PC-3 (cell line): ENCODE measurements at regions not wholly inside any gene's neighbourhood (a gene's known extent, or its start where the extent isn't known, plus 50 kb on each side); places are given as distances from the start of the nearest gene placed in this dataset.

Experiments used
- ATAC-seq: fragments of 200-7000 bp; cut with Tn5 transposase; 2 replicates; pipeline ENCODE4 v1.9.1; 2020; ENCODE audit warnings: mild to moderate bottlenecking, moderate library complexity
- BruUV-seq: library from RNA; stranded (reverse); fragments of 400-500 nt; replicated peaks from 2 replicates; lab custom pipeline; 2021; lab: Mats Ljungman, UMichigan
- CTCF ChIA-PET: fragments of 300-600 bp; sonication (Branson Sonifier 250); formaldehyde crosslinking; loops from one replicate; lab custom pipeline; 2022; ENCODE audit warnings: antibody characterized with exemption; lab: Charles Lee
- POLR2A ChIA-PET: fragments of 300-600 bp; sonication (Branson Sonifier 250); formaldehyde crosslinking; loops from one replicate; lab custom pipeline; 2022; ENCODE audit warnings: antibody characterized with exemption; ENCODE audit not compliant: unreplicated experiment; lab: Charles Lee
- DNase-seq: peaks from one replicate; pipeline ENCODE4 v3.0.0-alpha.2; 2015
- H2AFZ ChIP-seq: fragments of 300-600 bp; sonication (generic); 2 replicates; pipeline ENCODE4 v1.6.0; 2016; ENCODE audit warnings: antibody characterized with exemption, low read length
- H3F3A ChIP-seq: fragments of 300-600 bp; sonication (generic); one replicate; pipeline ENCODE4 v1.6.0; 2017; ENCODE audit warnings: antibody characterized with exemption, low read length, control low read depth, mild to moderate bottlenecking; ENCODE audit not compliant: unreplicated experiment
- H3K27ac ChIP-seq: fragments of 300-600 bp; sonication (generic); 2 replicates; pipeline ENCODE4 v1.5.1; 2016; ENCODE audit warnings: mild to moderate bottlenecking, low read length
- H3K27me3 ChIP-seq: fragments of 300-600 bp; sonication (generic); 2 replicates; pipeline ENCODE4 v1.6.1; 2016; ENCODE audit warnings: low read length, mixed read lengths
- H3K36me3 ChIP-seq: fragments of 300-600 bp; sonication (generic); 2 replicates; pipeline ENCODE4 v1.6.1; 2016; ENCODE audit warnings: low read depth, mixed run types, low read length, mixed read lengths
- H3K4me1 ChIP-seq: fragments of 300-600 bp; sonication (generic); 2 replicates; pipeline ENCODE4 v1.5.1; 2016; ENCODE audit warnings: low read length; ENCODE audit not compliant: insufficient read depth
- H3K4me2 ChIP-seq: fragments of 300-600 bp; sonication (generic); 2 replicates; pipeline ENCODE4 v1.6.0; 2016; ENCODE audit warnings: low read length
- H3K4me3 ChIP-seq: fragments of 300-600 bp; sonication (generic); 2 replicates; pipeline ENCODE4 v1.5.1; 2016; ENCODE audit warnings: mild to moderate bottlenecking, low read length, mixed read lengths
- H3K79me2 ChIP-seq: fragments of 300-600 bp; sonication (generic); 2 replicates; pipeline ENCODE4 v1.6.1; 2017; ENCODE audit warnings: low read length, mixed read lengths
- H3K9ac ChIP-seq: fragments of 300-600 bp; sonication (generic); 2 replicates; pipeline ENCODE4 v1.6.0; 2016; ENCODE audit warnings: mild to moderate bottlenecking, low read length
- H3K9me2 ChIP-seq: fragments of 300-600 bp; sonication (generic); replicated peaks from 2 replicates; pipeline ENCODE4 v1.6.1; 2016; ENCODE audit warnings: mixed run types, low read length, mixed read lengths
- H3K9me3 ChIP-seq: fragments of 300-600 bp; sonication (generic); 2 replicates; pipeline ENCODE4 v1.6.1; 2016; ENCODE audit warnings: low read length, mixed read lengths
- H4K20me1 ChIP-seq: fragments of 300-600 bp; sonication (generic); 2 replicates; pipeline ENCODE4 v1.6.1; 2016; ENCODE audit warnings: low read length, mixed read lengths
- EZH2 ChIP-seq: fragments of 300-600 bp; sonication (generic); IDR thresholded peaks from one replicate; pipeline ENCODE4 v1.6.1; 2017; ENCODE audit warnings: antibody characterized with exemption, mild to moderate bottlenecking, low read length; ENCODE audit not compliant: unreplicated experiment
- EZH2phosphoT487 ChIP-seq: fragments of 300-600 bp; sonication (generic); IDR thresholded peaks from 2 replicates; pipeline ENCODE4 v1.6.1; 2018; ENCODE audit warnings: mild to moderate bottlenecking, antibody characterized with exemption, low read length, borderline replicate concordance
- intact Hi-C: fragments of 100-400 bp; cut with micrococcal nuclease; formaldehyde crosslinking; loops from 2 replicates; pipeline ENCODE4 v1.9.0; 2023
- TF ChIP-seq, protein P1 (sequence below): fragments of 300-600 bp; sonication (generic); conservative IDR thresholded peaks from 2 replicates; pipeline ENCODE4 v1.5.1; 2017; ENCODE audit warnings: antibody characterized with exemption, low read depth, mild to moderate bottlenecking, low read length

DNA sequence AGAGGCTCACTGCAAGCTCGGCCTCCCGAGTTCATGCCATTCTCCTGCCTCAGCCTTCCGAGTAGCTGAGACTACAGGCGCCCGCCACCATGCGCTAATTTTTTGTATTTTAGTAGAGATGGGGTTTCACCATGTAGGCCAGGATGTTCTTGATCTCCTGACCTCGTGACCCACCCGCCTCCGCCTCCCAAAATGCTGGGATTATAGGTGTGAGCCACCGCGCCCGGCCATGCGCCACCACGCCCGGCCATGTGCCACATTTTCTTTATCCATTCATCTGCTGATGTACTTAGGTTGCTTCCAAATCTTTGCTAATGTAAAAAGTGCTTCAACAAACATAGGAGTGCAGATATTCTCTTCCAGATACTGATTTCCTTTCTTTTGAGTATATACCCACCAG, 408.6 kb downstream of the CAAP1 start:
- H3K79me2 ChIP-seq, result no peaks in the 10 kb centered on the region
- CTCF ChIA-PET, result no interaction called here

DNA sequence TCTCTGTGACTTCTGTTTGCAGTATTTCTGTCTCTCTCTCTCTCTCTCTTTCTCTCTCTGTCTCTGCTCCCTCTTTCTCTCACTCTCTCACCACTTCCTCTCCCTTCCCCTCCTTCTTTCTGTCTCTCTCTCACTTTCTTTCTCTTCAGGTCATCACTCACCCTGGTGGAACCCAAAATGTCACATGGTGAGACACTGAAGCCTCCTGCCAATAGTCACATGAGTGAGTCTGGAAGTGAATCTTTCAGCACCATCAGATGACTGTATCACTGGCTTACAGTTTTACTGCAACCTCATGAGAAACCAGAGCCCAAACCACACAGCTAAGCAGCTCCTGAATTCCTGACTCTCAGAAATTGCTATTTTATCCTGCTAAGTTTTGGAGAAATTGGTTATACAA, 414.6 kb downstream of the CAAP1 start:
- CTCF ChIA-PET, result interaction anchor here (0.6 kb wide), 1 partner anchor 1411 kb away, joined by 12 read pairs; no protein-coding TSS in a partner anchor
- Histone ChIP-seq H3K27ac (no peak overlapping the region), H3K9me2 (no peaks in the 10 kb centered on the region), H3F3A (no peaks in the 10 kb centered on the region), H3K9ac (no peak overlapping the region), H3K4me1 (no peaks in the 10 kb centered on the region), H3K79me2 (no peaks in the 10 kb centered on the region), H4K20me1 (no peaks in the 10 kb centered on the region), H3K4me3 (no peak overlapping the region), H2AFZ (no peak overlapping the region), H3K27me3 (peaks cover 20% of the 10 kb centered on the region), H3K4me2 (no peak overlapping the region), H3K36me3 (no peaks in the 10 kb centered on the region), H3K9me3 (no peaks in the 10 kb centered on the region)
- ATAC-seq (no peak), DNase-seq (no peak)
- POLR2A ChIA-PET, result no interaction called here
- TF ChIP-seq, protein P1, sequence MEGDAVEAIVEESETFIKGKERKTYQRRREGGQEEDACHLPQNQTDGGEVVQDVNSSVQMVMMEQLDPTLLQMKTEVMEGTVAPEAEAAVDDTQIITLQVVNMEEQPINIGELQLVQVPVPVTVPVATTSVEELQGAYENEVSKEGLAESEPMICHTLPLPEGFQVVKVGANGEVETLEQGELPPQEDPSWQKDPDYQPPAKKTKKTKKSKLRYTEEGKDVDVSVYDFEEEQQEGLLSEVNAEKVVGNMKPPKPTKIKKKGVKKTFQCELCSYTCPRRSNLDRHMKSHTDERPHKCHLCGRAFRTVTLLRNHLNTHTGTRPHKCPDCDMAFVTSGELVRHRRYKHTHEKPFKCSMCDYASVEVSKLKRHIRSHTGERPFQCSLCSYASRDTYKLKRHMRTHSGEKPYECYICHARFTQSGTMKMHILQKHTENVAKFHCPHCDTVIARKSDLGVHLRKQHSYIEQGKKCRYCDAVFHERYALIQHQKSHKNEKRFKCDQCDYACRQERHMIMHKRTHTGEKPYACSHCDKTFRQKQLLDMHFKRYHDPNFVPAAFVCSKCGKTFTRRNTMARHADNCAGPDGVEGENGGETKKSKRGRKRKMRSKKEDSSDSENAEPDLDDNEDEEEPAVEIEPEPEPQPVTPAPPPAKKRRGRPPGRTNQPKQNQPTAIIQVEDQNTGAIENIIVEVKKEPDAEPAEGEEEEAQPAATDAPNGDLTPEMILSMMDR, result no peak
- no peak for TF ChIP-seq EZH2
- TF ChIP-seq EZH2phosphoT487, result no peak
- no TSS peak for BruUV-seq
- intact Hi-C loops, result no loop called here

More for the DNA sequence above, 408.6 kb downstream of the CAAP1 start:
- no peaks in the 10 kb centered on the region for H3K27me3 ChIP-seq
- no peak overlapping the region for H3K9ac ChIP-seq
- no peaks in the 10 kb centered on the region for H4K20me1 ChIP-seq
- POLR2A ChIA-PET, result no interaction called here
- no peaks in the 10 kb centered on the region for H3K9me2 ChIP-seq
- intact Hi-C loops, result no loop called here
- no TSS peak for BruUV-seq
- no peaks in the 10 kb centered on the region for H3K9me3 ChIP-seq
- no peak for DNase-seq
- TF ChIP-seq, protein P1, result no peak
- no peak for TF ChIP-seq EZH2
- TF ChIP-seq EZH2phosphoT487, result no peak
- no peak overlapping the region for H3K27ac ChIP-seq
- no peak overlapping the region for H2AFZ ChIP-seq
- no peak overlapping the region for H3K4me2 ChIP-seq
- no peaks in the 10 kb centered on the region for H3F3A ChIP-seq
- H3K36me3 ChIP-seq, result no peaks in the 10 kb centered on the region
- H3K4me1 ChIP-seq, result no peaks in the 10 kb centered on the region
- no peak overlapping the region for H3K4me3 ChIP-seq
- no peak for ATAC-seq

DNA sequence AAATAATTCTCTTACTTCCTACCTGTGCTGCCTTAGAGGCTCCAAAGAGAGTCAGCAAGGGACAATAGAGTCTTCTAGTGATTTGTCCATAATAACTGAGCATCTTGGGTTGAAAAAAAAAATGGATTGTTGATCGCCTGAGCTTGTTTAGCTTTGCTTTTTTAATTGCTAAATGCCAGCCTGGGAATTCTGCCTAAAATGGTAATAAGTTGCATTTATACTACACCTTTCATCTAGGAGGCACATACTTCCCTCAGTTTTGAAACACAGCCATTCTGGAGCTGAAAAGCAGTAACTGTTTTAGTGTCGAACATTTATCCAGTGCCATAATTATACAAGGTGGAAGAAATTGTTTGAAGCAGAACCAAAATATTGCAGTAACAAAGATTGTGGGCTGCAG, 421.3 kb downstream of the CAAP1 start:
- intact Hi-C loops, result no loop called here
- Histone ChIP-seq H3K36me3 (no peaks in the 10 kb centered on the region), H3K79me2 (no peaks in the 10 kb centered on the region), H3K27me3 (peaks cover 23% of the 10 kb centered on the region), H3K9me3 (no peaks in the 10 kb centered on the region), H2AFZ (no peak overlapping the region), H4K20me1 (no peaks in the 10 kb centered on the region), H3K9me2 (no peaks in the 10 kb centered on the region), H3K27ac (no peak overlapping the region), H3K4me3 (no peak overlapping the region), H3K9ac (no peak overlapping the region), H3K4me1 (no peaks in the 10 kb centered on the region), H3F3A (no peaks in the 10 kb centered on the region), H3K4me2 (no peak overlapping the region)
- DNase-seq (no peak), ATAC-seq (no peak)
- no TSS peak for BruUV-seq
- TF ChIP-seq EZH2phosphoT487 (no peak), EZH2 (no peak)
- TF ChIP-seq, protein P1, result no peak
- ChIA-PET POLR2A (no interaction called here), CTCF (no interaction called here)
